ENCODE measurements at regions not wholly inside any gene's neighbourhood (a gene's known extent, or its start where the extent isn't known, plus 50 kb on each side); places are given as distances from the start of the nearest gene placed in this dataset.

DNA sequence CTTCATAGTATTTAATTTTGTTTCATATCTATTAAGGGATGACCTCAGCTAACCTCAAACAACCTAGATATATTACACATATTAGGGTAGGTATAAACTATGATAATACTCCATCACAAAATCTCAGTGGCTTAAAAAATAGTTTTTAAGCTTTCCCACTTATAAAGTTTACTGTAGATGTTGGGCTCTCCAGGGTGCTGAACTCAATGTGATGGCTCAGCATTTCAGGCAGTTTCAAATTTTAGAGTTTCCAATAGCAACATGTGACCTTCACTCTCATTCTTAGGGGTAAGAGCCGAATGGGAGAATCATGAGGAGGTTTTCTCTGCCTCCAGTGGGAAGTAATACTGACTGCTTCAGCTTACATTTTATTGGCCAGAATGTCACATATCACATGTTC lies 357.3 kb downstream of the MEI4 start (continued):
- TF ChIP-seq CREB3L1 (IDR thresholded peaks at IDR 0.05; ENCODE audit: borderline replicate concordance, low read depth) (no peak), NR2C2 (CRISPR knock-in tag; IDR thresholded peaks at IDR 0.05) (no peak), NR2C2 (tag; IDR thresholded peaks at IDR 0.05) (no peak)

- no peak overlapping the region for H3K27ac ChIP-seq (ENCODE audit: extremely low read depth, low read depth, low read length)
- no peak overlapping the region for H2AFZ ChIP-seq (ENCODE audit: low read depth, low read length)
- H3K4me2 ChIP-seq (ENCODE audit: insufficient read depth, low read length): no peak overlapping the region
- no TSS peak for BruUV-seq (replicated peaks)
- H3K4me1 ChIP-seq (replicated peaks in 1 of 2; ENCODE audit: control insufficient read depth in 2 of 2, insufficient read depth in 2 of 2, low read length in 2 of 2): no peaks in the 10 kb centered on the region
- no peaks in the 10 kb centered on the region for H3K9me3 ChIP-seq (replicated peaks; ENCODE audit: control insufficient read depth, insufficient read depth, low read depth, low read length)
- H3K9me1 ChIP-seq (ENCODE audit: control insufficient read depth, insufficient read depth, low read length): no peaks in the 10 kb centered on the region
- CTCF ChIA-PET (ENCODE audit: low intra/inter-chr PET ratio): no interaction called here
- FAIRE-seq (no peak), ATAC-seq (no peak), DNase-seq (ENCODE audit: extremely low read depth in 1 of 4, low spot score in 3 of 4) (no peak)
- H3K27me3 ChIP-seq (ENCODE audit: control insufficient read depth in 2 of 2, insufficient read depth in 2 of 2, low read length in 2 of 2): no peaks in the 10 kb centered on the region
- H3K79me2 ChIP-seq (ENCODE audit: control insufficient read depth, insufficient read depth, low read length): no peaks in the 10 kb centered on the region
- WGBS (ENCODE audit: insufficient coverage, low coverage, missing lambda C conversion rate): 5% methylated on average over 3 of the region's 3 CpGs
- POLR2A ChIA-PET: no interaction called here
- intact Hi-C loops (cut with micrococcal nuclease): no loop called here
- H3K36me3 ChIP-seq (ENCODE audit: control insufficient read depth, insufficient read depth, low read length): no peaks in the 10 kb centered on the region
- no peak overlapping the region for H3K4me3 ChIP-seq
- no peaks in the 10 kb centered on the region for H4K20me1 ChIP-seq (replicated peaks; ENCODE audit: control insufficient read depth, insufficient read depth, low read length)
- no peak overlapping the region for H3K9ac ChIP-seq (ENCODE audit: insufficient read depth in 1 of 2, low read depth in 2 of 2, low read length in 2 of 2)
- in situ Hi-C loops (cut with MboI): no loop called here
- no peak for TF ChIP-seq PHB2 (IDR thresholded peaks at IDR 0.05; ENCODE audit: low read depth)
- TF ChIP-seq EGR1 (conservative IDR thresholded peaks at IDR 0.05): no peak
- TF ChIP-seq, protein P1, sequence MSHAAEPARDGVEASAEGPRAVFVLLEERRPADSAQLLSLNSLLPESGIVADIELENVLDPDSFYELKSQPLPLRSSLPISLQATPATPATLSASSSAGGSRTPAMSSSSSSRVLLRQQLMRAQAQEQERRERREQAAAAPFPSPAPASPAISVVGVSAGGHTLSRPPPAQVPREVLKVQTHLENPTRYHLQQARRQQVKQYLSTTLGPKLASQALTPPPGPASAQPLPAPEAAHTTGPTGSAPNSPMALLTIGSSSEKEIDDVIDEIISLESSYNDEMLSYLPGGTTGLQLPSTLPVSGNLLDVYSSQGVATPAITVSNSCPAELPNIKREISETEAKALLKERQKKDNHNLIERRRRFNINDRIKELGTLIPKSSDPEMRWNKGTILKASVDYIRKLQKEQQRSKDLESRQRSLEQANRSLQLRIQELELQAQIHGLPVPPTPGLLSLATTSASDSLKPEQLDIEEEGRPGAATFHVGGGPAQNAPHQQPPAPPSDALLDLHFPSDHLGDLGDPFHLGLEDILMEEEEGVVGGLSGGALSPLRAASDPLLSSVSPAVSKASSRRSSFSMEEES (CRISPR knock-in tag; IDR thresholded peaks at IDR 0.05): no peak
- TF ChIP-seq TSHZ1 (CRISPR knock-in tag; IDR thresholded peaks at IDR 0.05): no peak
- TF ChIP-seq ZNF77 (CRISPR knock-in tag; IDR thresholded peaks at IDR 0.05): no peak
- no peak for TF ChIP-seq MAFF (IDR thresholded peaks at IDR 0.05; ENCODE audit: low read length)
- TF ChIP-seq, protein P2, sequence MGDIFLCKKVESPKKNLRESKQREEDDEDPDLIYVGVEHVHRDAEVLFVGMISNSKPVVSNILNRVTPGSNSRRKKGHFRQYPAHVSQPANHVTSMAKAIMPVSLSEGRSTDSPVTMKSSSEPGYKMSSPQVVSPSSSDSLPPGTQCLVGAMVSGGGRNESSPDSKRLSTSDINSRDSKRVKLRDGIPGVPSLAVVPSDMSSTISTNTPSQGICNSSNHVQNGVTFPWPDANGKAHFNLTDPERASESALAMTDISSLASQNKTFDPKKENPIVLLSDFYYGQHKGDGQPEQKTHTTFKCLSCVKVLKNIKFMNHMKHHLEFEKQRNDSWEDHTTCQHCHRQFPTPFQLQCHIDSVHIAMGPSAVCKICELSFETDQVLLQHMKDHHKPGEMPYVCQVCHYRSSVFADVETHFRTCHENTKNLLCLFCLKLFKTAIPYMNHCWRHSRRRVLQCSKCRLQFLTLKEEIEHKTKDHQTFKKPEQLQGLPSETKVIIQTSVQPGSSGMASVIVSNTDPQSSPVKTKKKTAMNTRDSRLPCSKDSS (IDR thresholded peaks at IDR 0.05; ENCODE audit: low read depth, partially characterized antibody): no peak
- TF ChIP-seq ATF4 (CRISPR knock-in tag; IDR thresholded peaks at IDR 0.05): no peak
These were observed 367.7 kb downstream of the MEI4 start for GRCh38 chr6:78020586-78020985.

Measured in K562 (cell line).